ENCODE measurements at regions not wholly inside any gene's neighbourhood (a gene's known extent, or its start where the extent isn't known, plus 50 kb on each side); places are given as distances from the start of the nearest gene placed in this dataset.
A peak's percentile ranks its signal among the peaks of the same experiment; 100 is the strongest.

DNA sequence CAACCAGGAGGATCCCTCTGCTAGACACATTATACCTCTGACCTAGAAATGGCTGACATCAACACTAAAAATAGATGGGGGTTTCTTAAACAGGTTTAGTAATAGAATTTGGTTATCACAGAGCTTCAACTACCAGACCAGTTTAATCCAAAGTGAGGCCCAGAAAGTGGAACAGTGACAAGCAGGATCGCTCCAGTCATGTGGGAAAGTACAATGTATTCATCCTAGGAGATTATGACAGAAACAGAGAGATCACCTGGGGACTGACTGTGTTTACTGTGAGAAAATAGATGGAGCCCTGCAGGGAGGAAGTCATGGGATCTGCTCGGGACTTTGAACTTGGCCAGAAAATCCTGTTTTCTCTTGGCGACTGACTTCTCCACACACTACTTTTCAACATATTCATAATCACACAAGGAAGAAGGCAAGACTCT is 238.7 kb upstream of the SOX4 start:
- H3K4me3 ChIP-seq (ENCODE audit: low read length), result no peak overlapping the region
- DNase-seq (ENCODE audit: low read depth), result peak; percentile 62
- no peak for TF ChIP-seq CTCF (conservative IDR thresholded peaks at IDR 0.05; ENCODE audit: low read depth, low read length)

GRCh38 chr6:21355638-21356037 is 237.9 kb upstream of the SOX4 start:
- DNase-seq (ENCODE audit: low read depth), result no peak
- H3K4me3 ChIP-seq (ENCODE audit: low read length), result no peak overlapping the region
- no peak for TF ChIP-seq CTCF (conservative IDR thresholded peaks at IDR 0.05; ENCODE audit: low read depth, low read length)

- no peak for TF ChIP-seq CTCF (conservative IDR thresholded peaks at IDR 0.05; ENCODE audit: low read depth, low read length)
- DNase-seq (ENCODE audit: low read depth), result no peak
- H3K4me3 ChIP-seq (ENCODE audit: low read length), result no peak overlapping the region
Measured at GRCh38 chr6:21357262-21357661, 236.3 kb upstream of the SOX4 start.

DNA sequence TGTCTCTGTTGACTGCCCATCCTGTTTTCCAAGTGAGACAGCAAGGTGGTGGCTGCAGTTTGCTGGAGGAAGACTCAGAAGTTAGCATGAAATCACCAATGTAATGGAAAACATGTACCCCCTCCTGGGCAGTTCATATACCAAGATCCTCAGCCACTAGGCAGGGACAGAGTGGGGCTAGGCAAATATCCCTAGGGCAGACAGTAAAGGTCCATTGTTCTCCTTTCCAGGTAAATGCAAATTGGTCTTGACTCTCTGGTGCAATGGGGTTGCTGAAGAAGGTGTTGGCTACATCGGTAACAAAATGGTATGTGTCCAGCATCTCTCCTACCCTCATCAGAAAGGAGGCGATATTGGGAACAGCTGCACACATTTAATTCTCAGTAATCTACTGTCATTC is 233.6 kb upstream of the SOX4 start:
- no peak overlapping the region for H3K4me3 ChIP-seq (ENCODE audit: low read length)
- TF ChIP-seq CTCF (conservative IDR thresholded peaks at IDR 0.05; ENCODE audit: low read depth, low read length), result no peak
- no peak for DNase-seq (ENCODE audit: low read depth)

- no peak for TF ChIP-seq CTCF (conservative IDR thresholded peaks at IDR 0.05; ENCODE audit: low read depth, low read length)
- H3K4me3 ChIP-seq (ENCODE audit: low read length), result no peak overlapping the region
- DNase-seq (ENCODE audit: low read depth), result no peak
Measured at GRCh38 chr6:21360336-21360735, 233.2 kb upstream of the SOX4 start.

- H3K4me3 ChIP-seq (ENCODE audit: low read length), result no peak overlapping the region
- DNase-seq (ENCODE audit: low read depth), result no peak
- TF ChIP-seq CTCF (conservative IDR thresholded peaks at IDR 0.05; ENCODE audit: low read depth, low read length), result no peak
Measured at GRCh38 chr6:21367148-21367547, 226.4 kb upstream of the SOX4 start.

- TF ChIP-seq CTCF (conservative IDR thresholded peaks at IDR 0.05; ENCODE audit: low read depth, low read length), result no peak
- no peak overlapping the region for H3K4me3 ChIP-seq (ENCODE audit: low read length)
- DNase-seq (ENCODE audit: low read depth), result no peak
Measured at GRCh38 chr6:21367649-21368154, 225.8 kb upstream of the SOX4 start.
